ENCODE measurements at regions not wholly inside any gene's neighbourhood (a gene's known extent, or its start where the extent isn't known, plus 50 kb on each side); places are given as distances from the start of the nearest gene placed in this dataset.

- no peak for TF ChIP-seq POLR2AphosphoS5 (IDR thresholded peaks at IDR 0.05; ENCODE audit: borderline replicate concordance, low read depth, low read length)
- no peak for TF ChIP-seq EZH2 (IDR thresholded peaks at IDR 0.05)
- no peak for TF ChIP-seq FOXP2 (optimal IDR thresholded peaks at IDR 0.05; ENCODE audit: control extremely low read depth, extremely low read length, insufficient read depth)
These were observed 288.9 kb upstream of the RIOK2 start for GRCh38 chr5:97471951-97472350.

Measured in SK-N-MC (cell line).